Esophagus squamous epithelium (tissue), 5 donors: ENCODE measurements at regions not wholly inside any gene's neighbourhood (a gene's known extent, or its start where the extent isn't known, plus 50 kb on each side); places are given as distances from the start of the nearest gene placed in this dataset.

Source experiments
- DNase-seq: peaks from one replicate; lab custom pipeline; 2025; lab: John Stamatoyannopoulos, UW
- H3K27ac ChIP-seq, 4 donors: fragments of 200-600 bp; sonication (generic); one replicate each; pipeline ENCODE4 v1.5.1; 2016 to 2019; ENCODE audit warnings: mild to moderate bottlenecking in 1 of 4
- H3K27me3 ChIP-seq, 4 donors: fragments of 200-600 bp; sonication (generic); 1 replicate in 3 of 4; 2 replicates in 1 of 4; pipeline versions ENCODE4 v1.5.1 to v1.6.0; 2017 to 2021; ENCODE audit warnings: antibody characterized with exemption in 1 of 4
- H3K36me3 ChIP-seq, 3 donors: fragments of 200-600 bp; sonication (generic); one replicate each; pipeline ENCODE4 v1.5.1; 2016 to 2019
- H3K4me1 ChIP-seq, 3 donors: fragments of 200-600 bp; sonication (generic); one replicate each; pipeline ENCODE4 v1.5.1; 2017 to 2019
- H3K4me3 ChIP-seq, 4 donors: fragments of 200-600 bp; sonication (generic); 1 replicate in 3 of 4; 2 replicates in 1 of 4; pipeline ENCODE4 v1.5.1; 2016 to 2019; ENCODE audit warnings: mild to moderate bottlenecking in 2 of 4, moderate library complexity in 1 of 4
- H3K9me3 ChIP-seq, 3 donors: fragments of 200-600 bp; sonication (generic); one replicate each; pipeline ENCODE4 v1.5.1; 2016 to 2019
- POLR2A ChIP-seq, 4 donors: fragments of 450-650 bp; IDR thresholded peaks; one replicate each; pipeline ENCODE4 v1.6.1; 2017; ENCODE audit warnings: antibody characterized with exemption in 4 of 4, mild to moderate bottlenecking in 4 of 4, moderate library complexity in 3 of 4
- WGBS, 2 donors: methylation state at CpG; one replicate each; pipeline ENCODE4 v1.1.5; 2018; 5-methylcytosine and 5-hydroxymethylcytosine counted together
- intact Hi-C: fragments of 100-400 bp; cut with DNase I; formaldehyde crosslinking; loops from one replicate; pipeline ENCODE4 v1.15.0; 2022
- TF ChIP-seq, protein P1 (sequence below), 6 experiments: fragments of 450-650 bp in 4 of 6; fragments of 200-600 bp in 2 of 6; sonication (generic) in 2 of 6; IDR thresholded peaks; one replicate each; pipeline ENCODE4 v1.5.1; 2016 to 2019; ENCODE audit warnings: antibody characterized with exemption in 6 of 6, mild to moderate bottlenecking in 4 of 6, moderate library complexity in 4 of 6
- donor health status: DM: yes; HTN: yes; CAD: no.

GRCh38 chr3:175914785-175915184 is 1055.7 kb downstream of the NAALADL2 start:
- TF ChIP-seq POLR2A (IDR thresholded peaks at IDR 0.05): no peak
- TF ChIP-seq, protein P1, sequence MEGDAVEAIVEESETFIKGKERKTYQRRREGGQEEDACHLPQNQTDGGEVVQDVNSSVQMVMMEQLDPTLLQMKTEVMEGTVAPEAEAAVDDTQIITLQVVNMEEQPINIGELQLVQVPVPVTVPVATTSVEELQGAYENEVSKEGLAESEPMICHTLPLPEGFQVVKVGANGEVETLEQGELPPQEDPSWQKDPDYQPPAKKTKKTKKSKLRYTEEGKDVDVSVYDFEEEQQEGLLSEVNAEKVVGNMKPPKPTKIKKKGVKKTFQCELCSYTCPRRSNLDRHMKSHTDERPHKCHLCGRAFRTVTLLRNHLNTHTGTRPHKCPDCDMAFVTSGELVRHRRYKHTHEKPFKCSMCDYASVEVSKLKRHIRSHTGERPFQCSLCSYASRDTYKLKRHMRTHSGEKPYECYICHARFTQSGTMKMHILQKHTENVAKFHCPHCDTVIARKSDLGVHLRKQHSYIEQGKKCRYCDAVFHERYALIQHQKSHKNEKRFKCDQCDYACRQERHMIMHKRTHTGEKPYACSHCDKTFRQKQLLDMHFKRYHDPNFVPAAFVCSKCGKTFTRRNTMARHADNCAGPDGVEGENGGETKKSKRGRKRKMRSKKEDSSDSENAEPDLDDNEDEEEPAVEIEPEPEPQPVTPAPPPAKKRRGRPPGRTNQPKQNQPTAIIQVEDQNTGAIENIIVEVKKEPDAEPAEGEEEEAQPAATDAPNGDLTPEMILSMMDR (IDR thresholded peaks at IDR 0.05): no peak
- Histone ChIP-seq H3K36me3 (no peaks in the 10 kb centered on the region), H3K9me3 (peaks cover 0 to 6% (median 0%) of the 10 kb centered on the region in 3 donors), H3K27ac (no peak overlapping the region), H3K27me3 (no peaks in the 10 kb centered on the region), H3K4me1 (no peaks in the 10 kb centered on the region), H3K4me3 (no peak overlapping the region)
- no peak for DNase-seq
- intact Hi-C loops: no loop called here

GRCh38 chr3:175913286-175913685 is 1054.2 kb downstream of the NAALADL2 start:
- Histone ChIP-seq H3K27ac (no peak overlapping the region), H3K36me3 (no peaks in the 10 kb centered on the region), H3K4me3 (no peak overlapping the region), H3K9me3 (no peaks in the 10 kb centered on the region), H3K4me1 (no peaks in the 10 kb centered on the region), H3K27me3 (no peaks in the 10 kb centered on the region)
- TF ChIP-seq, protein P1 (IDR thresholded peaks at IDR 0.05): no peak
- no peak for TF ChIP-seq POLR2A (IDR thresholded peaks at IDR 0.05)
- no peak for DNase-seq
- intact Hi-C loops: no loop called here
- 42 to 45% methylated on average over 3 of the region's 3 CpGs for WGBS, 2 donors

GRCh38 chr3:175911937-175912336 is 1052.8 kb downstream of the NAALADL2 start:
- Histone ChIP-seq H3K27me3 (no peaks in the 10 kb centered on the region), H3K36me3 (no peaks in the 10 kb centered on the region), H3K27ac (no peak overlapping the region), H3K9me3 (no peaks in the 10 kb centered on the region), H3K4me1 (no peaks in the 10 kb centered on the region), H3K4me3 (no peak overlapping the region)
- intact Hi-C loops: no loop called here
- DNase-seq: no peak
- WGBS, 2 donors: 37 to 47% methylated on average over 1 of the region's 1 CpG
- TF ChIP-seq, protein P1 (IDR thresholded peaks at IDR 0.05): no peak
- TF ChIP-seq POLR2A (IDR thresholded peaks at IDR 0.05): no peak

DNA sequence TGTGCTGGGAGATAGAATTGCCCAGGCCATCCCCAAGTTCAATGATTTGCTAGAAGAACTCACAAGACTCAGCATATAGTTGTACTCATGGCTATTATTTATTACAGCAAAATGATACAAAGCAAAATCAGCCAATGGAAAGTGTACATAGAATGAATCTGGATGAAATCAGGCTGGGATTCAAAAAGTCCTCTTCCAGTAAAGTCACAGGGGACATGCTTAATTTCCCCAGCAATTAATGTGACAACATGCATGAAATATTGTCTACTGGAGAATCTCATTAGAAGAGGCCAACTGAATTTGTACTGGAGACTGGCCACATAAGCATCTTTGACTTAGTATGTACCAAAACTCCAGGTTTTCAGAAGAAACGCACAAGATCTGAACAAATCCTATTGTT is 1043.1 kb downstream of the NAALADL2 start:
- Histone ChIP-seq H3K36me3 (no peaks in the 10 kb centered on the region), H3K4me1 (no peaks in the 10 kb centered on the region), H3K4me3 (no peak overlapping the region), H3K27ac (no peak overlapping the region), H3K27me3 (no peaks in the 10 kb centered on the region), H3K9me3 (no peaks in the 10 kb centered on the region)
- WGBS, 2 donors: 83 to 90% methylated on average over 1 of the region's 1 CpG
- intact Hi-C loops: no loop called here
- TF ChIP-seq, protein P1 (IDR thresholded peaks at IDR 0.05): no peak
- TF ChIP-seq POLR2A (IDR thresholded peaks at IDR 0.05): no peak
- no peak for DNase-seq

DNA sequence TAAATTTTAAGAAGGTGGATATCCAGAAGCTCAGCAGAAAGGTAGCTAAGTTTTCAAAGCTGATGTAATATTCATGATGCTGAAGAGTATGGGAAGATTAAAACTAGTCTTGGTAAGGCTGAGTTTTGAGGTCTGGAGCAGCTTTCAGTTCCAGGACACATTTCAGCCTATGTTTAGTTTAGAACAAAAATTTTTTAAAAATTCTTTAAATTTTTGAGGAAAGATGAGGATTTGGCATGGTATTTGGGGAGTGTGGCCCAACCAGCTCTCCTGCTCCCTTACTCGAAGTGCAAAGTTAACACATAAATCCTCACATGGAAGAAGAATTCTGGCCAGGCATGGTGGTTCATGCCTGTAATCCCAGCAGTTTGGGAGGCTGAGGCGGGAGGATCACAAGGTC is 1039.1 kb downstream of the NAALADL2 start:
- 79 to 92% methylated on average over 2 of the region's 2 CpGs for WGBS, 2 donors
- no peak for DNase-seq
- no peak overlapping the region for H3K27ac ChIP-seq
- H3K27me3 ChIP-seq: no peaks in the 10 kb centered on the region
- H3K4me1 ChIP-seq: no peaks in the 10 kb centered on the region
- no peak overlapping the region for H3K4me3 ChIP-seq
- intact Hi-C loops: no loop called here
- no peaks in the 10 kb centered on the region for H3K36me3 ChIP-seq
- H3K9me3 ChIP-seq: no peaks in the 10 kb centered on the region
- no peak for TF ChIP-seq POLR2A (IDR thresholded peaks at IDR 0.05)
- TF ChIP-seq, protein P1 (IDR thresholded peaks at IDR 0.05): no peak
